MCF 10A (cell line): ENCODE measurements at regions not wholly inside any gene's neighbourhood (a gene's known extent, or its start where the extent isn't known, plus 50 kb on each side); places are given as distances from the start of the nearest gene placed in this dataset.

Experiments used
- BruUV-seq: library from RNA; stranded (reverse); fragments of 400-500 nt; replicated peaks from 2 replicates; lab custom pipeline; 2021; lab: Mats Ljungman, UMichigan
- CTCF ChIA-PET: fragments of 300-600 bp; sonication (Branson Sonifier 250); formaldehyde crosslinking; extraction: SDS; loops from one replicate; lab custom pipeline; 2021; ENCODE audit warnings: antibody characterized with exemption, inconsistent platforms; lab: Yijun Ruan, JAX
- POLR2A ChIA-PET: fragments of 300-600, 350-650 bp; sonication (Branson Sonifier 250); formaldehyde crosslinking; extraction: SDS; loops from one replicate; lab custom pipeline; 2020; ENCODE audit warnings: antibody characterized with exemption, inconsistent platforms; lab: Yijun Ruan, JAX
- DNase-seq: peaks from one replicate; pipeline ENCODE4 v3.0.0-alpha.2; 2018; ENCODE audit not compliant: unreplicated experiment
- H3K27ac Mint-ChIP-seq: one replicate; pipeline ENCODE4 v1.8.0; 2022; ENCODE audit warnings: mild to moderate bottlenecking, low read depth, mixed read lengths; ENCODE audit not compliant: unreplicated experiment
- H3K27me3 Mint-ChIP-seq: one replicate; pipeline ENCODE4 v1.8.0; 2022; ENCODE audit warnings: mixed read lengths; ENCODE audit not compliant: insufficient read depth, unreplicated experiment
- H3K36me3 Mint-ChIP-seq: one replicate; pipeline ENCODE4 v1.8.0; 2022; ENCODE audit warnings: mild to moderate bottlenecking, moderate library complexity, mixed read lengths; ENCODE audit not compliant: insufficient read depth, unreplicated experiment
- H3K4me1 Mint-ChIP-seq: one replicate; pipeline ENCODE4 v1.8.0; 2022; ENCODE audit warnings: mixed read lengths; ENCODE audit not compliant: insufficient read depth, unreplicated experiment
- H3K4me3 Mint-ChIP-seq: one replicate; pipeline ENCODE4 v1.8.0; 2022; ENCODE audit warnings: mild to moderate bottlenecking, moderate library complexity, mixed read lengths; ENCODE audit not compliant: unreplicated experiment
- H3K9me3 Mint-ChIP-seq: one replicate; pipeline ENCODE4 v1.8.0; 2022; ENCODE audit warnings: mixed read lengths; ENCODE audit not compliant: unreplicated experiment
- intact Hi-C: fragments of 100-400 bp; cut with micrococcal nuclease; formaldehyde crosslinking; loops from 2 replicates; pipeline ENCODE4 v1.14.1; 2022
- TF ChIP-seq, protein P1 (sequence below): fragments of 200-600 bp; IDR thresholded peaks from one replicate; pipeline ENCODE4 v1.8.0; 2022; ENCODE audit warnings: antibody characterized with exemption, mild to moderate bottlenecking; ENCODE audit not compliant: unreplicated experiment

DNA sequence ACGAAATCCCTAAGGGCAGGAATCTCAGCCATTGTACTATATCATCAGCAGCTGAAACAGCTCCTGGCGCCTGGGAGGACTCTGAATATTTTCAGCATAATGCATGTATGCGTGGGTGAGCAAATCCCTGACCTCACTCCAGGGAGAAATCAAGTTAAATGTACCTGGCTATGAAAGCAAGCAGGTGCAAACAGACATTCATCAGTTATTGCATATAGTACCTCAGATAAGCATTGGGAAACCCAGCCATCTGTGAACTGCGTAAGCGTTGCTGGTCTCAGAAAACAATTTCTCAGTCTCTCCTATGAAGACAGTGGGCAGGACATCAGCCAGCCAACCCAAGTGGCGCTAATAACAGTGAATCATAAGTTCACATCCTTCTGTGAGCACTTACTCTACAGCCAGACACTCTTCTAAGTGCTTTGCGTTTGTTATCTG, 622.6 kb downstream of the EPM2A start:
- BruUV-seq = no TSS peak
- peak; percentile 38 for DNase-seq
- no peaks in the 10 kb centered on the region for H3K27me3 Mint-ChIP-seq
- H3K9me3 Mint-ChIP-seq = peaks cover 3% of the 10 kb centered on the region
- no peaks in the 10 kb centered on the region for H3K36me3 Mint-ChIP-seq
- ChIA-PET POLR2A (no interaction called here), CTCF (no interaction called here)
- peak overlapping the region; percentile 11 for H3K27ac Mint-ChIP-seq
- H3K4me3 Mint-ChIP-seq = no peak overlapping the region
- TF ChIP-seq, protein P1, sequence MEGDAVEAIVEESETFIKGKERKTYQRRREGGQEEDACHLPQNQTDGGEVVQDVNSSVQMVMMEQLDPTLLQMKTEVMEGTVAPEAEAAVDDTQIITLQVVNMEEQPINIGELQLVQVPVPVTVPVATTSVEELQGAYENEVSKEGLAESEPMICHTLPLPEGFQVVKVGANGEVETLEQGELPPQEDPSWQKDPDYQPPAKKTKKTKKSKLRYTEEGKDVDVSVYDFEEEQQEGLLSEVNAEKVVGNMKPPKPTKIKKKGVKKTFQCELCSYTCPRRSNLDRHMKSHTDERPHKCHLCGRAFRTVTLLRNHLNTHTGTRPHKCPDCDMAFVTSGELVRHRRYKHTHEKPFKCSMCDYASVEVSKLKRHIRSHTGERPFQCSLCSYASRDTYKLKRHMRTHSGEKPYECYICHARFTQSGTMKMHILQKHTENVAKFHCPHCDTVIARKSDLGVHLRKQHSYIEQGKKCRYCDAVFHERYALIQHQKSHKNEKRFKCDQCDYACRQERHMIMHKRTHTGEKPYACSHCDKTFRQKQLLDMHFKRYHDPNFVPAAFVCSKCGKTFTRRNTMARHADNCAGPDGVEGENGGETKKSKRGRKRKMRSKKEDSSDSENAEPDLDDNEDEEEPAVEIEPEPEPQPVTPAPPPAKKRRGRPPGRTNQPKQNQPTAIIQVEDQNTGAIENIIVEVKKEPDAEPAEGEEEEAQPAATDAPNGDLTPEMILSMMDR = no peak
- H3K4me1 Mint-ChIP-seq = peaks cover 22% of the 10 kb centered on the region
- intact Hi-C loops = no loop called here

DNA sequence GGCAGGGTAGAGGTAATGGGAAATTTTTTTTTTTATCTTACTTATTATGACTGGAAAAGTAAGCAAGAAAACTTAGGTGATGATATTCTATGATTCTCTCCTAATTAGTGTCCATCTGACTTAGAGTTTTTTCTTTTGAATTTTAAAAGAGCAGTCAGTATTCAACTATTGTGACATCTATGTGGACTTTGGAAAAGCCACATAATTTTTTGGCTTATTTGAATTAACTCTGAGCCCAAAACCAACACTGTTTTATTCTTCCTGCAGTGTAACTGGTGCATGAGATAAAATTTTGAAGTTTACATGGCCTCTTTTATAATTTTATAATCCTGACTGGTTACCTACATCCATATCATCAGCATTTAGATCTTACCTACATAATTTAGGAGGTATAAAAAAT, 619.7 kb downstream of the EPM2A start:
- Mint-ChIP-seq H3K9me3 (no peaks in the 10 kb centered on the region), H3K27me3 (no peaks in the 10 kb centered on the region), H3K27ac (no peak overlapping the region), H3K36me3 (no peaks in the 10 kb centered on the region), H3K4me1 (peaks cover 17% of the 10 kb centered on the region), H3K4me3 (no peak overlapping the region)
- intact Hi-C loops = no loop called here
- BruUV-seq = no TSS peak
- DNase-seq = no peak
- POLR2A ChIA-PET = interaction anchor here (0.6 kb wide), 1 partner anchor 849 kb away, joined by 5 read pairs; the partner anchor contains the start of gene SHPRH
- CTCF ChIA-PET = no interaction called here
- TF ChIP-seq, protein P1 = no peak

DNA sequence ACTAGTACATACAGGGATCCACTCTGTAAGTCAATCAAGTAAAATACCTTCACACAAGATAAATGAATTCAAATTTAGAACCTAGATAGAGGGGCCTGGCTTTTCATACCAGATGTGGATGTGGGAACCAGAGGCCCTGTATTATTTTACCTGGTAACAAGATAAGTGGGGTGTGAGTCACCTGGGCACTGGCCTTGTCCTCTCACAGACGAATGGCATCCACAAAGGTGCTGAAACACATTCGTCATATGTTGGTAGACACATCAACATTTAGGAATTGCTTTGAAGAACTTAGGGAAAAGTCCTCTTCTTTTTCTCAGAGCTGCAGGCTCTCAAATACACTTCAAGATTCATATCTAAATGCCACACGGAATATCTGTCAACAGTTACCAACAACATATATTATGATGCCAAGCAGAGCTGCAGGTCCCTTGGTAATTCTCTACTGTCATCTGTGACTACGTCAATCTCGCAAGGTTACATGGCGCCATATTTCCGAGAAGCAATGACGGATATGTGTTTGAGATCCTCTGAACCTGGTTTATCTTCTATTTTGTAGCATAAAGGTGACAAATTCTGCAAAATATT, 618.6 kb downstream of the EPM2A start:
- intact Hi-C loops = no loop called here
- DNase-seq = no peak
- ChIA-PET POLR2A (no interaction called here), CTCF (no interaction called here)
- Mint-ChIP-seq H3K4me1 (peaks cover 11% of the 10 kb centered on the region), H3K9me3 (no peaks in the 10 kb centered on the region), H3K27me3 (no peaks in the 10 kb centered on the region), H3K27ac (no peak overlapping the region), H3K4me3 (no peak overlapping the region), H3K36me3 (no peaks in the 10 kb centered on the region)
- BruUV-seq = no TSS peak
- TF ChIP-seq, protein P1 = no peak

DNA sequence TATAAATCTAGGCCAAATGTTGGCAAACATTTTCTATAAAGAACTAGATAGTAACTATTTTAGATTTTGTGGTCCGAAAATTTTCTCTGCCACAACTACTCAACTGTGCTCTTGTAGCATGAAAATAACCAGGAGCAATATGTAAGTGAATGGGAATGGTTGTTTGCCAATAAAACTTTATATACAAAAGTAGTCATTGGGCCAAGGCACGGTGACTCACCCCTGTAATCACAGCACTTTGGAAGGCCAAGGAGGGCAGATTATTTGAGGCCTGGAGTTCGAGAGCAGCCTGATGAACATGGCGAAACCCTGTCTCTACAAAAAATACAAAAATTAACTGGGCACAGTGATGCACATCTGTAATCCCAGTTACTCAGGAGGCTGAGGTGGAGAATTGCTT, 617.1 kb downstream of the EPM2A start:
- Mint-ChIP-seq H3K36me3 (no peaks in the 10 kb centered on the region), H3K4me1 (no peaks in the 10 kb centered on the region), H3K27ac (no peak overlapping the region), H3K9me3 (no peaks in the 10 kb centered on the region), H3K4me3 (no peak overlapping the region), H3K27me3 (no peaks in the 10 kb centered on the region)
- BruUV-seq = no TSS peak
- CTCF ChIA-PET = interaction anchor here (0.5 kb wide), 1 partner anchor 247 kb away, joined by 4 read pairs; no protein-coding TSS in a partner anchor
- POLR2A ChIA-PET = no interaction called here
- TF ChIP-seq, protein P1 = no peak
- intact Hi-C loops = no loop called here
- no peak for DNase-seq
